GM18517 (cell line): ENCODE measurements at regions not wholly inside any gene's neighbourhood (a gene's known extent, or its start where the extent isn't known, plus 50 kb on each side); places are given as distances from the start of the nearest gene placed in this dataset.

Experiments
- ATAC-seq: cut with Tn5 transposase; IDR thresholded peaks from one replicate; pipeline ENCODE4 v1.9.1; 2021; ENCODE audit warnings: mild to moderate bottlenecking, moderate library complexity; ENCODE audit not compliant: unreplicated experiment

GRCh38 chr12:107397890-107398500, 287.6 kb upstream of the PWP1 start:
- ATAC-seq = no peak

- no peak for ATAC-seq
Measured at GRCh38 chr12:107399046-107399445, 286.6 kb upstream of the PWP1 start.

- ATAC-seq = no peak
Measured at GRCh38 chr12:107400686-107401447, 284.7 kb upstream of the PWP1 start.

GRCh38 chr12:107402041-107403022, 283.3 kb upstream of the PWP1 start:
- no peak for ATAC-seq

- ATAC-seq = no peak
Measured at GRCh38 chr12:107404981-107405380, 280.6 kb upstream of the PWP1 start.

- ATAC-seq = no peak
Measured at GRCh38 chr12:107405436-107405835, 280.2 kb upstream of the PWP1 start.

GRCh38 chr12:107406932-107407331, 278.7 kb upstream of the PWP1 start:
- ATAC-seq = no peak

GRCh38 chr12:107411792-107412535, 273.6 kb upstream of the PWP1 start:
- ATAC-seq = no peak

GRCh38 chr12:107415071-107415470, 270.5 kb upstream of the PWP1 start:
- no peak for ATAC-seq

GRCh38 chr12:107415834-107416233, 269.8 kb upstream of the PWP1 start:
- no peak for ATAC-seq

- no peak for ATAC-seq
Measured at GRCh38 chr12:107417004-107417403, 268.6 kb upstream of the PWP1 start.

GRCh38 chr12:107418981-107419380, 266.6 kb upstream of the PWP1 start:
- no peak for ATAC-seq

- ATAC-seq = no peak
Measured at GRCh38 chr12:107423531-107423930, 262.1 kb upstream of the PWP1 start.

- ATAC-seq = no peak
Measured at GRCh38 chr12:107429006-107429705, 256.4 kb upstream of the PWP1 start.

- no peak for ATAC-seq
Measured at GRCh38 chr12:107431942-107432341, 253.7 kb upstream of the PWP1 start.

- no peak for ATAC-seq
Measured at GRCh38 chr12:107435072-107435471, 250.5 kb upstream of the PWP1 start.

GRCh38 chr12:107435520-107435919, 250.1 kb upstream of the PWP1 start:
- no peak for ATAC-seq

- ATAC-seq = no peak
Measured at GRCh38 chr12:107436376-107436775, 249.2 kb upstream of the PWP1 start.

GRCh38 chr12:107436836-107437235, 248.8 kb upstream of the PWP1 start:
- ATAC-seq = no peak

- no peak for ATAC-seq
Measured at GRCh38 chr12:107437954-107438353, 247.6 kb upstream of the PWP1 start.
